Urinary bladder (tissue), 3 donors: ENCODE measurements at regions not wholly inside any gene's neighbourhood (a gene's known extent, or its start where the extent isn't known, plus 50 kb on each side); places are given as distances from the start of the nearest gene placed in this dataset.

Source experiments
- DNase-seq: peaks from one replicate; pipeline ENCODE4 v3.0.0-alpha.2; 2015; ENCODE audit errors: extremely low spot score
- H3K27ac ChIP-seq: one replicate; pipeline ENCODE4 v1.5.1; 2013; ENCODE audit warnings: low read depth, mild to moderate bottlenecking, moderate library complexity
- H3K36me3 ChIP-seq: one replicate; pipeline ENCODE4 v1.6.1; 2013; ENCODE audit warnings: mild to moderate bottlenecking, moderate library complexity; ENCODE audit not compliant: insufficient read depth
- H3K4me1 ChIP-seq: one replicate; pipeline ENCODE4 v1.6.1; 2013; ENCODE audit warnings: mild to moderate bottlenecking, moderate library complexity; ENCODE audit not compliant: insufficient read depth
- H3K4me3 ChIP-seq: one replicate; pipeline ENCODE4 v1.5.1; 2013; ENCODE audit warnings: low read depth, low read length
- WGBS: extraction: QIAGEN DNeasy Blood & Tissue Kit; methylation state at CpG from one replicate; pipeline ENCODE4 v1.1.7; 2013; 5-methylcytosine and 5-hydroxymethylcytosine counted together
- donor health status: healthy with polysubstance abuse.
- donor health status: healthy.

DNA sequence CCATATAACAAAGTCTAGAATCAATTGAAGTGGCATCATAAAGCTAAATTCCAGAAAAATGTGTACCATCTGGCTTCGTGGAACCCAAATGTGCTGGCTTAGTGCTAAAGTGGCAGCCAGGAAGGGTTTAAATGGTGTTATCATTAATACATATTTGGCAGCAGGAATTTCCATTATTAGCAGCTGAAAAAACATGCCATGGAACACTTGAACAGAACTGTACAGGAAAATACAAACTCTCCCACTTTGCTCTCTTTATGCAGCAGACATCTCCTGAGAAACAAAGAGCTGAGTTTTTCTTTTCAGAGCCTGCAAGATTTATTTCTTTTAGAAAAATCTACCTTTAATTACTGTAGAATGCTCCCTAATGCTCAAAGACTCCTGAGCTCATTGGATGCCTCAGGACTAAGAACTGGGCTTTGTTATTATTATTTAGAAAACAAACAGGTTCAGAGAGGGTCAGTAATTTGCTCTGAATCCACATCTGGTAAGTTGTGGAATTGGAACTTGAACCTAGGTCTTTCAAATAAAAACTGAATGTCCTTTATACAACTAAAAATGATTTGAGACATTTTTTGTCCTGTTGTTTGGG is 179.0 kb downstream of the LACC1 start:
- WGBS = 42% methylated on average over 1 of the region's 1 CpG

DNA sequence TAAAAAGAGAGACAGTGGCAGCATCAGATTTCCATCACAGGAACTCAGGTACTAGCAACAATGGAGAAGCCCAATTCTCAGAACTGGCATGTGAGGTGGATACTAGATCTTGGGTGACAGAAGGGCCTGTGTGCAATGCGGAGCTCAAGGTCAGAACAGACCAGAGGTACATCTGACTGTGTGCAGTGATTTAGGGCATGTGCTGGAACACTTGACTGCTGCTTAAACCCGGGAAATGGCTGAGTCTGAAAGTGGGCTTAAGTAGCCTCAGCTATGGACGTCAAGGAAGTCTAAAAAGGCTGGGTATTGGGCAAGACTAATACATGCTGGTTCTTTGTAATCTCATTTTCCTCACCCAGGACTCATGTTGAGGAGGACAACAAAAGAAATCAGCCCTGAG is 182.2 kb downstream of the LACC1 start:
- H3K27ac ChIP-seq = no peak overlapping the region
- 94% methylated on average over 3 of the region's 3 CpGs for WGBS
- no peaks in the 10 kb centered on the region for H3K4me1 ChIP-seq
- H3K36me3 ChIP-seq = no peaks in the 10 kb centered on the region
- no peak overlapping the region for H3K4me3 ChIP-seq
- no peak for DNase-seq

More for the DNA sequence above, 179.0 kb downstream of the LACC1 start:
- no peak overlapping the region for H3K27ac ChIP-seq
- H3K4me3 ChIP-seq = no peak overlapping the region
- no peak for DNase-seq
- H3K36me3 ChIP-seq = no peaks in the 10 kb centered on the region
- H3K4me1 ChIP-seq = no peaks in the 10 kb centered on the region

DNA sequence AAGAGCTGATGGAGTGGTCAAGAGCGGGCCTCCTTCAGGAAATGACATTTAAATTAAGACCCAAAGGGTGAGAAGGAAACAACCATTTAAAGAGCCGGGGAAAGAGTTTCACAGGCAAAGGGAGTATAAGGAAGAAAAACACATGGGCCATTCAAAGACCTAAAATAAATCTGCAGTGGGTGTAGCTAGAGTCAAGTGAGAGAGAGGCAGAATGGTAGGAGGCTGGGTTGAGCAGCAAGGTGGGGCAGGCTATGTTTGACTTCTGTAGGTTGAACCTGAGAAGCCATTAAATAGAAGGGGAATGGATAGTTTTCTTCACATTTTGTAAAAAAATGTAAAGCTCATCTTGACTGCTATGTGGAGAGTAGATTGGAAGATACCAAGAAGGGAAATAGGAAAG is 183.8 kb downstream of the LACC1 start:
- Histone ChIP-seq H3K4me1 (no peaks in the 10 kb centered on the region), H3K27ac (no peak overlapping the region), H3K4me3 (no peak overlapping the region), H3K36me3 (no peaks in the 10 kb centered on the region)
- no peak for DNase-seq
- 92% methylated on average over 2 of the region's 2 CpGs for WGBS

- Histone ChIP-seq H3K4me3 (no peak overlapping the region), H3K27ac (no peak overlapping the region), H3K4me1 (no peaks in the 10 kb centered on the region), H3K36me3 (no peaks in the 10 kb centered on the region)
- WGBS = 87% methylated on average over 2 of the region's 2 CpGs
- DNase-seq = no peak
These were observed 184.2 kb downstream of the LACC1 start for GRCh38 chr13:44063881-44064280.

GRCh38 chr13:44064357-44064756 is 184.7 kb downstream of the LACC1 start:
- 77% methylated on average over 2 of the region's 2 CpGs for WGBS
- no peak for DNase-seq
- no peaks in the 10 kb centered on the region for H3K36me3 ChIP-seq
- no peak overlapping the region for H3K4me3 ChIP-seq
- no peaks in the 10 kb centered on the region for H3K4me1 ChIP-seq
- no peak overlapping the region for H3K27ac ChIP-seq

GRCh38 chr13:44068169-44068568 is 188.5 kb downstream of the LACC1 start:
- WGBS = 73% methylated on average over 3 of the region's 3 CpGs
- Histone ChIP-seq H3K36me3 (no peaks in the 10 kb centered on the region), H3K4me3 (no peak overlapping the region), H3K27ac (no peak overlapping the region), H3K4me1 (no peaks in the 10 kb centered on the region)
- DNase-seq = no peak

- no peak overlapping the region for H3K4me3 ChIP-seq
- 40% methylated on average over 4 of the region's 4 CpGs for WGBS
- H3K27ac ChIP-seq = no peak overlapping the region
- H3K4me1 ChIP-seq = no peaks in the 10 kb centered on the region
- DNase-seq = no peak
- no peaks in the 10 kb centered on the region for H3K36me3 ChIP-seq
These were observed 189.0 kb downstream of the LACC1 start for GRCh38 chr13:44068737-44069136.

DNA sequence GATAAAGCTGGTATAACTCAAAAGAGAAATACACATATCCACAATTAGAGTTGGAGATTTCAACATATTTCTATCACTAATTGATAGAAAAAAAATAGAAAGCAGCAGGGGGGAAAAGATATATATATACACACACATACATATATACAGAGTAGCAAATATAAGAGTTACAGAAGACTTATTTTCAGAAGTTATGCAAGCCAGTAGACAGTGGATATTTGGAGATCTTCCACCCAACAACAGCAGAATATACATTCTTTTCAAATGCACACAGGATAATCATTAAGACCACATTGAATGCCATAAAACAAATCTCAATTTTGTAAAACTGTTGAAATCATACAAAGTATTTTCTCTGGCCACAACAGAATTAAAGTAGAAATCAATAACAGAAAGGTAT is 192.8 kb downstream of the LACC1 start:
- H3K4me3 ChIP-seq = no peak overlapping the region
- no peak overlapping the region for H3K27ac ChIP-seq
- no peaks in the 10 kb centered on the region for H3K4me1 ChIP-seq

GRCh38 chr13:44074611-44075010 is 194.9 kb downstream of the LACC1 start:
- 56% methylated on average over 1 of the region's 1 CpG for WGBS
- DNase-seq = no peak
- H3K4me1 ChIP-seq = no peaks in the 10 kb centered on the region
- H3K27ac ChIP-seq = no peak overlapping the region
- H3K36me3 ChIP-seq = no peaks in the 10 kb centered on the region
- H3K4me3 ChIP-seq = no peak overlapping the region

More for the DNA sequence above, 192.8 kb downstream of the LACC1 start:
- H3K36me3 ChIP-seq = no peaks in the 10 kb centered on the region
- DNase-seq = no peak

DNA sequence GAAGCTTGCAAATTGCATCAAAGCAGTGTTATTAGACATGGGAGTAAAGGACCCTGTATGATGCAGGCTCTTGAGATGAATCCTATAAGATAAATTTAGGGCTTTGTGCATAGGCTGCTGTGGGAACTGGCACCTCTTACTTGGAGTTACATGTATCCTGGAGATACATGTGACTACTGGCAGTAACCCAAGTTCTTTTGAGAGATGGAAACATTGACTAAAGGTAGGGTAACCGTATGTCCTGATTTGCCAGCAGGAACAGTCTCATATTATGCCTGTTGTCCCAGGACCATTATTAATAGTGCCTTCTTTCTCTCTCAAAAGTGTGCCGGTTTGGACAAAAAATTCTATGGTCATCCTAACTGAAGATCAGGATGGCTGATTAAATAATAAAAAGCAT is 195.4 kb downstream of the LACC1 start:
- H3K4me3 ChIP-seq = no peak overlapping the region
- H3K27ac ChIP-seq = no peak overlapping the region
- no peak for DNase-seq
- H3K36me3 ChIP-seq = no peaks in the 10 kb centered on the region
- 77% methylated on average over 2 of the region's 2 CpGs for WGBS
- no peaks in the 10 kb centered on the region for H3K4me1 ChIP-seq

DNA sequence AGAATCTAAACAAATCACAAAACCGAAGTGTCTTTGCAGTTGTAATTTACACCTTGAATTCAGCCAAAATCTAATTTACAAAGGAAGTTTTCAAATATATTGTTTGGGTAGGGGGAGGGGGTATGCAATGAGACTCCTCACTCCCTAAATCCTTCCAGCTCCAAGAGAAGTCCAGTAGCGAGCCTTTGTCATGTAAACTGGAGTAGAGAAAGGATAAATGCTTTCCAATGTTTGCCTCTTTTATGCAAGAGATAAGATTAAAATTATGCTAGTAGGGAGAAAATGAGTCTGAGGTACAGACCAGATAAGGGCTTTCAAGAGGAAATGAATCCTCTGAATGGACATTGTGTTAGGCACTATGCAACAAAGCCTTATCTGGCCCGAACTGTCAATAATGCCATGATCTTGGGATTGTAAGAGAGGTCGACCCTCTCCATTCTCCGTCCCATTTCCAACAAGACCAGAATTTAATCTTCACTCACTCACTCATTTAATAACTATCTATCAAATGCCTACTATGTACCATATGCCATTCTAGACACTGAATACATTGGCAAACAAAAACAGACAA is 199.2 kb downstream of the LACC1 start:
- Histone ChIP-seq H3K36me3 (no peaks in the 10 kb centered on the region), H3K4me3 (no peak overlapping the region), H3K27ac (no peak overlapping the region), H3K4me1 (no peaks in the 10 kb centered on the region)
- 55% methylated on average over 5 of the region's 5 CpGs for WGBS
- no peak for DNase-seq

- Histone ChIP-seq H3K4me1 (no peaks in the 10 kb centered on the region), H3K27ac (no peak overlapping the region), H3K36me3 (no peaks in the 10 kb centered on the region), H3K4me3 (no peak overlapping the region)
- no peak for DNase-seq
- WGBS = 70% methylated on average over 11 of the region's 11 CpGs
These were observed 199.9 kb downstream of the LACC1 start for GRCh38 chr13:44079413-44080205.

- Histone ChIP-seq H3K27ac (no peak overlapping the region), H3K4me3 (no peak overlapping the region), H3K36me3 (no peaks in the 10 kb centered on the region), H3K4me1 (no peaks in the 10 kb centered on the region)
- WGBS = 93% methylated on average over 3 of the region's 3 CpGs
- DNase-seq = no peak
These were observed 204.4 kb downstream of the LACC1 start for GRCh38 chr13:44084146-44084545.

DNA sequence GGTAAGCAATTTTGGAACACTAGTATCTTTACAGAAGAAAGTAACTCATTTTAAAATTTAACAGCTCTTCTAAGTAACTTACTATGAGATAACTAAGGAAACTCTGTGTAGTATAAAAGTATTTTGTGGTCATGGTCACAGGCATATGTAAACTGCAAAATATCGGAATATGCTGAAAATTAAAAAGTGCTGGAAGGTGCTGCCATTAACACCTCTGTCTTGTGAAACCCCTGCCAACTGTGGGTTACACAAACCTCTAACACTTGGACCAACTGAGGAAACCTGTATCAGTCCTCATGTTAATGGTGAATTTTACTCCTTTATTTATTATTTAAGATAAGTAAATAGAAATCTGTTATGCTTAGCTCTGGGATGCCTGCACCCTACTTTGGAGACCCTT is 206.7 kb downstream of the LACC1 start:
- Histone ChIP-seq H3K36me3 (no peaks in the 10 kb centered on the region), H3K4me3 (no peak overlapping the region), H3K4me1 (no peaks in the 10 kb centered on the region), H3K27ac (no peak overlapping the region)
- WGBS = 89% methylated on average over 1 of the region's 1 CpG
- DNase-seq = no peak
